ENCODE measurements at regions not wholly inside any gene's neighbourhood (a gene's known extent, or its start where the extent isn't known, plus 50 kb on each side); places are given as distances from the start of the nearest gene placed in this dataset.
"Not testable (repeated sequence)": the region's sequence is repeated elsewhere in the genome, so short reads cannot be mapped to it uniquely, and the experiment has no call there.

DNA sequence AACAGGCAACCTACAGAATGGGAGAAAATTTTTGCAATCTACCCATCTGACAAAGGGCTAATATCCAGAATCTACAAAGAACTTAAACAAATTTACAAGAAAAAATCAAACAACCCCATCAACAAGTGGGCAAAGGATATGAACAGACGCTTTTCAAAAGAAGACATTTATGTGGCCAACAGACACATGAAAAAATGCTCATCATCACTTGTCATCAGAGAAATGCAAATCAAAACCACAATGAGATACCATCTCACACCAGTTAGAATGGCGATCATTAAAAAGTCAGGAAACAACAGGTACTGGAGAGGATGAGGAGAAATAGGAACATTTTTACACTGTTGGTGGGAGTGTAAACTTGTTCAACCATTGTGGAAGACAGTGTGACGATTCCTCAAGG lies 321.6 kb downstream of the RPLP1 start:
- not testable (repeated sequence) for DNase-seq

DNA sequence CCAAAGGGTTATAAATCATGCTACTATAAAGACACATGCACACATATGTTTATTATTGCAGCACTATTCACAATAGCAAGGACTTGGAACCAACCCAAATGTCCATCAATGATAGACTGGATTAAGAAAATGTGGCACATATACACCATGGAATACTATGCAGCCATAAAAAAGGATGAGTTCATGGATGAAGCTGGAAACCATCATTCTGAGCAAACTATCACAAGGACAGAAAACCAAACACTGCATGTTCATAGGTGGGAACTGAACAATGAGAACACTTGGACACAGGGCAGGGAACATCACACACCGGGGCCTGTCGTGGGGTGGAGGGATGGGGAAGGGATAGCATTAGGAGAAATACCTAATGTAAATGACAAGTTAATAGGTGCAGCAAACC lies 322.1 kb downstream of the RPLP1 start:
- not testable (repeated sequence) for DNase-seq

DNA sequence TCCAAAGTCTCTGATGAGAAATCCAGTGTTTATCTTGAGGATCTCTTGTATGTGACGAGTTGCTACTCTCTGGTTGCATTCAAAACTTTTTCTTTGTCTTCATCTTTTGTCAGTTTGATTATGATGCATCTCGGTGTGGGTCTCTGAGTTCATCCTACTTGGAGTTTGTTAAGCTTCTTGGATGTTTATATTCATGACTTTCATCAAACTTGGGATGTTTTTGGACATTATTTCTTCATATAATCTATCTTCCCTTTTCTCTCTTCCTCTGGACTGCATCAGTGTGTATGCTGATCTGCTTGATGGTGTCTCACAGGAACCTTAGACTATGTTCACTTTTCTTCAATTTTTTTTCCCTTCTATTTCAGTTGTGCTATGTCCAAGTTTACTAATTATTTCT lies 320.4 kb downstream of the TLE3 start:
- DNase-seq = no peak

DNA sequence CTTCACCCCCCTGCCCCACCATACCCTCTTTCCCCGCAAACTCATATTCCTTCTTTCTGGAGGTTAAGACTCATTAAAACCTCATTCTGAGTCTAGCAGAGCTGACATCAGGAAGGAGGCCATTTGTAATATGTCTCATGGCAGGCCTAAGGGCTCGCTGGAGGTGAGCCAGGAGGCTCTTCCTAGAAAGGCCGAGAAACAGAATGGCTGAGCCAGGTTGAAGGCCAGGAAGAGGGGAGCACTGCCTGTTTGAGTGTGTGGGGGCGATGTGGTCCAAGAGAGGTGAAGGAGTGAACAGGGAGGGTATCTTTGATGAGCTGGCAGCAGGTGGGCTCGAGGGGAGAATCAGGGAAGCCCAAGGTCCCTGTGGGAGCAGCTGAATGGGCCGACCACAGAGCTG lies 317.3 kb downstream of the TLE3 start:
- DNase-seq = no peak

DNA sequence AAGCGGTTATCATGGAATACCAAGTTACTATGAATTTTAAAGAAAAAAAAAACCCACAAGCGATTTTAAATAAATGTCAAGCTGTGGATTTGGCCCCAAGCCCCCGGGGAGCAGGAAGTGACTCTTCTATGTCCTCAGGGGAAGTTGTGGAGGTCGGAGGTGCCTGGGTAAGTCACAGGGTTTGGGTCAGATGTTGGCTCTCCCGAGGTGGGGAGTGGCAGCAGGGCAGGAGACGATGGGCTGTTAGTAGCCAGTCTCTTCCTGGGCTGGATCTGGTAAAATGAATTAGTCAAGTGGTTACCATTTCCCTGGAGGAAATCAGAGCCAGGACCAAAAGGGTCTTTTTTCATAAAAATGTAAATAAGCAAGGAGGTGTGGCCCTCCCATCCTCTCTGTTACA lies 316.7 kb downstream of the TLE3 start:
- DNase-seq = no peak

DNA sequence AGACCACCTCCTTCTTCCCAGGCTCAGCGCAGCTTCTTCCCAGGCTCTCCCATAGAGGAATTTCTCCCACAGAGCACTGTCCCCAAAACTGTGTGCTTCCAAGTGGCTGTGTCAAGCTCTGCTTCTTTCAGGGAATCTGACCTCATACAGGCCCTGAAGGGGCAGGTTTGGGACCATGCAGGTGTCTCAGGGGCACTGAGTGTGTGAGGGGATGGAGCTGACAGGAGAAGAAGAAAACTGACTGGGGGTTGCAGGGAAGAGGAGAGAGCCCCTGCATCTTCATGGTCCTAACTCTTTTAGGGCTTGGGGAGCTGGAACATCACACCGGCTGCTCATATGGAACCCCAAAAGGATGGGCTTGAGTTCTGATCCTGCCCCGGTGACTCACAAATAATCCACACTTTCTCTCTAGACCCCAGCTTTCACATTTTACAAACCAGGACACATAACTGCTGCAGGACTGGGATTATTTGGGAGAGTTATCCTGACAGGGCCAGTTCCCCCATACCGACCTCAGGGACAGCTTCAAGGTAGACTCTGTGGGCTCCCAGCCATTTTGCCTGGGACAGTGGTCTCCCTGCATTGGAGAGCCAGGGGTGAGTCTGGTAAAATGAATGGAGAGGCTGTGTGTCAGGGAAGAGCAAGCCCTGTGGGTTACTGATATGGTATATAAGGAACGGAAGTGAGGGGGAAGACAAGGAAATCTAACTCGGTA lies 316.1 kb downstream of the TLE3 start:
- DNase-seq = no peak

DNA sequence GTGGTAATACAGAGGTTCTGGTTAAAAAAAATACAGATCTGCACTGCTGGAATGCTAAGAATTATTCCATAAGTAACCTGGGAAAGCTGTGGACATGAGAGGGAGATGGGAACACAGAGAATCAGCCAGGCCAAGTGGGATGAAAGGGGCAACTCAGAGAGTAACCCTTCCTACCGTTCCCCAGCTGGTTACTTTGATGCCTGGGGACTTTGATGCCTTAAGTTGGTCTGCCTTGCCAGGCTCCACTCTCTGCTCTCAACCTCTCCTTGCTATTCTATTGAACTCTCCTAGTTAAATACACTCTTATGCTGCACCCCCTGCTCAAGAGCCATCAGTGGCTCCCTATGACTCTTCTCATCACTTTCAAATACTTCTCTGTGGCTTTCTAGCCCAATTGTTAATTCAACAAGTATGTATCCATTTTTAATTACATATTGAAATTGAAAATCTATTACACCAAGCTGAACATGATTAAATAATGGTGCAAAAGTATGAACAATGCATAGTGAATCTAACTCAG lies 315.5 kb downstream of the TLE3 start:
- DNase-seq = no peak

DNA sequence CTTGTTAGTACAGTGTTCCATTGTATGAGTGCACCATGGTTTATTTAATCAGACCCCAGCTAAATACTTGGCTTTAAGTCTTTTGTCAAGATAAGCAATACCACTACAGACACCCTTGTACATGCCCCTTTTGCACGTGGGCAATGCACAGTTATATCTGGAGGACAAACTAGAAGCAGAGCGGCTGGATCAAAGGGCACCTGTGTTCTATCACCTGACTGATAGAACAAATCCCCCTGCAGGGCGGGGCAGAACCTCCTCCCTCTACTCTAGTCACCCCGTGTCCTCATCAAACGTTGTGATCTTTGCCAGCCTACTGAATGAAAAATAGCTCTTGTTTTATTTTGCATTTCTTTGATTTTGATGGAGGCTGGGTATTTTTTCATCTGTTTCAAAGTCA lies 314.9 kb downstream of the TLE3 start:
- DNase-seq = no peak

DNA sequence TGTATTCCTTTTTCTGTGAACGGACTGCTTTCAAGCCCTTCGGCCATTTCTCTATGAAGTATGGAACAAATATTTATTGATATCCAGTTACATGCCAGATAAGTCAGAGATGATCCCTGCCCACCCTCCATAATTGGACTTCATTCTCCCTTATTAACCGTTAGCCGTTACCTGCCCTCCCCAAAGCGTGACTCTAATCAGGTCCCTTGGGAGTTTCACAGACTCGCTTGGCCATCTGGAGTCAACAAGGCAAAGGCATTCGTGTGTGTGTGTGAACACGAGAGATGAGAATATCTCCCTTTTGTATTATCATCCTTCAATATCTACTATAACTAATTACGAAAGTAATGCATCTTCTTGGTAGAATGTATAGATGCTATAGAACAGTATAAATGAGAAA lies 314.5 kb downstream of the TLE3 start:
- DNase-seq = no peak

DNA sequence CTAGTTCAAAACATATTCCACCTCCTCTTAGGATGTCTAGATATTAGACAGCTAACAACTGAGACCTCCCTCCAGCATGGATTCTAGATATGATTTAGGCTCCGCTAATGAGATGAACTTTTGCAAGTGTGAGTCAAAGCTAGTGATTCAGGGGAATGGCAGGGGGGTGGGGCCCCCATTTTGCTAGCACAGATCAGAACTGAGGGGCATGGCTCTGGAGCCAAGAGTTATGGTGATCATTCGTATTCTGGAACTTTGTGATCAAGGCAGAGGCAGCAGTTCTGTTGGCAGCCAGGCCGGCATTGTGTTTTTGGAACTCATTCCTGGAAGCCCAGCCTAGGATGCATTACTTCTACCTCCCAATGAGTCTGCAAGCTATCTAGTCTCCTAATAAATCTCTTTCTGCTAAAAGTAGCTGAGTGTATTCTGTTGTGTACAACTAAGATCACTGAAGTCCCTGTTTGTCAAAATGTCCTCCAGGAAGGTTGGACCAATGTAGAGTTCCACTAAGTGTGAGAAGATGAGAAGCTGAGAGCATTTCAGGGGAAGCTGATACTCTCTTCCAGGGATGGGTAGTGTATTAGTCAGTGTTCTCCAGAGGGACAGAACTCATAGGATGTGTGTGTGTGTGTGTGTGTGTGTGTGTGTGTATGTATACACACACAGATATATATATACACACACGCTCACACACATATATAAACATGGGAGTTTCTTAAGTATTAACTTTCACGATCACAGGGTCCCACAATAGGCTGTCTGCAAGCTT lies 312.7 kb downstream of the TLE3 start:
- no peak for DNase-seq

DNA sequence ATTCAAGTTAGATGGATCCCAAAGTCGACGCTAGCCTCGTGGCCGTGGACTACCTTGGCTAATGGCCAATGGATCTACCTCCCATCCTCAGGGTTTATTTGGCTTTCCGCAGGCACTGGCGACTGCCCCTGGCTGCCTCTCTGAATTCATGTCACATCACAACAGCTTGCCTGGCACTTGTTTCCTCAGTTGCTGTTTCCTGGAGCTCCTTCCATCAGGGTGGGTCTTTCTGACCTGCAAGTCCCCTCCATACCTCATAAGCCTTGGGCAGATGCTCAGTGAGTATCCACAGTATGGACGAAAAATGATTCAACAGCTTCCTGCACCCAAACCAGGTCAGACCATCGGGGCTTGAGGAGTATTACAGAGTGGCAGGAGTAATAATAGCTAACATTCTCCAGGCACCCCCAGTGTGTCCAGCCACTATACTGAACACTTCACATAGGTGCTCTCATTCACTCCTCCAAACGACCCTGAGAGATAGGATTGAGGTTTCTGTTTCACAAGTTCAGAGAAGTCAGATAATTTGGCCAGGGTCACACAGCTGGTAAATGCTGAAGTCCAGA lies 311.5 kb downstream of the TLE3 start:
- DNase-seq = no peak

DNA sequence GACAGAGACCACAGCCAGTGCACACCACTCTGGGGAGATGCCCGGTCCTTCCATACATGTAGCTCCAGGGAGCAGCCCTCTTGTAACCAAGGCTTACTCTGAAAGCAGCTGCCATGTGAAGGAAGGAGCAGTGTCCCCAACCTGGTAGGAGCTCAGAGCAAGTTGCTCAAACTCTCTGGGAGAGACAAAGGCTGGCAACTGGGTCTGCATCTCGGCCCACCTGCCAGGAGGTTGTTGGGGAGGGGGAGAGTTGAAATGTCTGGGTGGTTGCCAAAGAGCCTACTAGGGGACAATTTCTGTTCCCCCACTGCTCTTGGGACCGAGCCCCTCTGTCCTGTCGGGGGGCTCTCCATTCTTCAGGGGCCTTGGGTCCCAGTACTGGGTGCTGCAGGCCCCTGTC lies 309.9 kb downstream of the TLE3 start:
- DNase-seq = no peak

DNA sequence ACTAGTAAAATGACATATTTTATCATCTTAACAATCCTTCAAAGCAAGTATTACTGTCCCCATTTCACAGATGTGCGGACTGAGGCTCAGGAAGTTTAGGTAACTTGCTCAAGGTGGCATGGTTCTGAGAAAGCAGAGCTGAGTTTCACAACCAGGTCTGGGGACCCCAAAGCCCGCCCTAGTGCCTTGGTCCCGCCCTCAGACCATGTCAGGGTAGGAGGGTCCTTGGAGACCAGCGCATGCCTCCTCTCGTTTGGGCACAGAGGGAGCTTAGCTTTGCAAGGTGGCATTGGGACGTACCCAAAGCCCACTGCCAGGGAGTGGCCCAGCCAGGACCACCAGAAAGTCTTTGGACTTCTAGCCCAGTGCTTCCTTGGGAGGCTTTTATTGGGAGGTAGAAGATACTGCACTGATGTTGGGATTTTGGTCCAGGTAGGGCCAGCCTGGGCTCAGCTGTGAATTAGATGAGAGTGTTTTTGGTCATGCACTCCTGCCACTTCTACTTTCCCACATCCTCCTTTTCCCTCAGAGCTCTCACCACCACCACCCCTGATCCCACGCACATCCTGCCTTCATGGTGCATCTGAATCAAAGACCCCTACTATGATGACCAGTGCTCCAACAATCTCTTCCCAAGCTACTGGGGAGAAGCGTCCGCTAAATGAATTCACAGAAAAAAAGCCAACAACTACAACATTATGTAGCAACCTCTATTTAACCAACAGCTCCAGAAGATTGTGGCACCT lies 307.9 kb downstream of the TLE3 start:
- no peak for DNase-seq

DNA sequence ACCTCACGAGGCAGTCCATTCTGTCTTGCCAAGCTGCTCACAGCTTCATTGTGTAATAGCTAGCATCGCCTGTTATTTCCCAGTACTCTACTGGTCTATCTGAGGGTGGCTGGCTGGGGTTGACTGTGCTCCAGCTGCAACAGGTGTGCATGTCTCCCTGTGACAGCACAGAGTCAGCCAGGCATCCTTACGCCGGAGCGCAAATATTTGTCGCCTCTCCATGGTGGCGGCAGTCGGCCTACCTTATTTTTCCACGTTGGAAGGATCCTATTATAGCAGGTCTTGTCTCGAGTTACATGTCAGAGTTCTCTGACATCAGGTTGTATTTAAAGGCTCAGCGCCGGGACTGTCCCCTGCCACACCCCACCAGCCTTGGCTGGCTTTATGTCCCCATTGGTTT lies 307.1 kb downstream of the TLE3 start:
- DNase-seq = no peak

DNA sequence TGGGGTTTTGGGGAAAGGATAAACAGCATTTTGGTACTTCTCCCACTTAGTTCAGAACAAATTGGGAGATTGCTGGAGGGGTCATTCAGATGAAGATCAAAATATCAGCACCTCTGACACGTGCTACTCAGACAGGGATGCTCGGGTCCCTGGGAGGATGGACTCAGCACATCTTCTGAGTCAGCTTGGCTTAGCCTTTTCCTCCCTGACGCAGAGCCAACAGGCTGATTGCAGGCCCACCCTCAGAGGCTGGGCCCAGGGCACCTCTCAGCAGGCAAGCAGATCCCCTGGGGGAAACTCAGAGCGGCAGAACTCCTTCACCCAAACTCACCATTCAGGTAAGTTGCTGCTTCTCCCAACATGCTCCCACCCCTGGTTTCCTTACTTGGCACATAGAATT lies 304.9 kb downstream of the TLE3 start:
- no peak for DNase-seq

DNA sequence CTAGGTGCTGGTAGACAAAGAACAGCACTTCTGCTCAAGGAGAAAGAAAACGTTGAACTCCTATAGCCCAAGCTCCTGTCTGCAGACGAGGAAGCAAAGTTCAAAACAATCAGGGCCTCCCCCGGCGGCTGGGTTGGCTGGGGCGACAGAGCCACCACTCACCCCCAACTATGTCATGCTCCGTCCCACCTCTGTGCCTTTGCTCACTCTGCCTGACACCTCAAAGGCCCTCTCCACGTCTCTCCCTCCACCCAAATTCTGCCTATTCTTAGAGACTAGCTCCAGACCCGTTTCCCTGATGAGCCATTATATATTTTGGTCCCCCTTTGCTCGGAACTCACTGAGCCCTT lies 304.3 kb downstream of the TLE3 start:
- DNase-seq = no peak

DNA sequence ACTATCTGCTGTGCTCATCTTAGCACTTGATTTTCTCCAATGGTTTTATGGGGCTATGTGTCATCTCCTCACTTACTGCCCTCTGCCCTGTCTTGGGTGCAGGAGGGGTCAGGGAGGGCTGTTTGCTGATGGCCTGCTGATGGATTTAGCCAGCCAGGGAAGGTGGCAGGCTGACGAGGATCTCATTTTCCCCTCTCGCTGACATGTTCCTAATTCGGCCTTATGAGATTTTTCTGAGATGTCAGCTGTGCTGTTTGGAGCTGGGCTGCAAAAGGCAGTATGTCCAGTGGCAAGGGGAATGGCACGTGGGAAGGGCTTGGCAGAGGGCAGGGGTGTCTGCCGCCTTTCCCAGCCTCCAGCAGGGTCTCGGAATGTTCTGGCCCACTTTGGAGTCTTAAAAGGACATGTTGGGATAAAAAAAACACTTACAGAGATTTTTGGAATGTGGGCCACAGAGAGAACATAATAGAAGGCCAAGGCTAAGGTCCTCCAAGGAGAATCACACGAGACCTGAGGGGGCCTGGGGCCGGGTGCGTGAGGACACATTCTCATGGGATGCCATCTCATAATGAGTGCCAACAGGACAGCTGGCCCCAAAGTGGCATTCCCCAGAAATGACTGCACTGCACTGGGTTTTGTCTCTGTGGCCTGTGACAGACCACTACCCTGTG lies 303.8 kb downstream of the TLE3 start:
- no peak for DNase-seq

DNA sequence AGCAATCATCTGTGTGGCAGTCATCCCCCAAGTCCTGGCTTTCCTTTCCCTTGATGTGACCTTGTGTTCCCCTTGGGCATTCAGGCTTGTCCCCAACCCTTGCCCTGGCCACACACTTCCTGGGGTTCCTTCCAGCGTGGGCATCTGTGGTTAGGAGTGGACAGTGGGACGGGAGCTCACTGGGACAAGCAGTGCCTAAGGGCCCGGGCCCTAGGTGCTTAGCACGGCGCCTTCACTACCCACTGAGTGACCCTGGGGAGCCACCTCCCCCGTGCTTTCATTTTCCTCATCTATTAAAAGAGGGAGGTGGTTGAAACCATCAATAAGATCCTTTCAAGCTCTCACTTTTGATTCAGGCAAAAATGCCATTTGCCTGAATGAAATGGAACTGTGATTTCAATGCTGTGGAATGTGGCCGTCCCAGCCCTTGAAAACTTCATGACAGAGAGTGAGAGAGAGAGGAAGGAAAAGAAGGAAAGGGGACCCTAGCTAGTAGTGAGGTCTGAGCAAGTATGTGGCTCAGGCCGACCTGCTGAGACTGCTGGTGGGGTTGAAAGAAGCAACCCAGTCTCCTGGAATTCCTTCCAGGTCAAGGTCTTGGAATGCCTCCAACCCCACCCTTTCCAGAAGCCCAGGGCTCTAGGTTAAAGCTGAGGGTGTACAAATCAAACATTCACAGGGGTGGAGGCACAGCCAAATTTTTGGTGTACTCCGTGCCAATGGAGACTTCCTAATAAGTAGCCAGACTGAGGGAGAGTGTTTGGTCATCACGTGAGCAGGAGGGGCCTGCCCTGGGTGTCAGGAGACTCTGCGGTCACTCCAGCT lies 302.9 kb downstream of the TLE3 start:
- no peak for DNase-seq

DNA sequence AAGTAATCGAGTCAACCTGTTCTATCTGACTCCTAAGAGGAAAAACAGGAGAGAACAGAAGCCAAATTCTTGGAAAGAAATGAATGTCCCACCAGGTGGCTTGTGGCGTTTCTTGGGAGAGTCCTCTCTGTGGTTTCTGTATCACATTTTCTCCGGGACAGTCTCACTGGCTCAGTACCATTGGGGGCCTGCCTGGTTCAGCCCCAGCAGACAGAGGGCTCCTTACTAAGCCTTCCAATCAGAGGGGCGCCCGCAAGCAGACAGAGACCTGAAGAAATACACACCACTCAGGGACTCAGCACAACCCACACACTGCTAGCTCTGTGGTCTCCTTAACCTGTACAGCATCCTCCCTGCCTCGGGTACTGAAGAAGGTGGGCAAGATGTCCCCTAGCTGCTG lies 302.1 kb downstream of the TLE3 start:
- no peak for DNase-seq

DNA sequence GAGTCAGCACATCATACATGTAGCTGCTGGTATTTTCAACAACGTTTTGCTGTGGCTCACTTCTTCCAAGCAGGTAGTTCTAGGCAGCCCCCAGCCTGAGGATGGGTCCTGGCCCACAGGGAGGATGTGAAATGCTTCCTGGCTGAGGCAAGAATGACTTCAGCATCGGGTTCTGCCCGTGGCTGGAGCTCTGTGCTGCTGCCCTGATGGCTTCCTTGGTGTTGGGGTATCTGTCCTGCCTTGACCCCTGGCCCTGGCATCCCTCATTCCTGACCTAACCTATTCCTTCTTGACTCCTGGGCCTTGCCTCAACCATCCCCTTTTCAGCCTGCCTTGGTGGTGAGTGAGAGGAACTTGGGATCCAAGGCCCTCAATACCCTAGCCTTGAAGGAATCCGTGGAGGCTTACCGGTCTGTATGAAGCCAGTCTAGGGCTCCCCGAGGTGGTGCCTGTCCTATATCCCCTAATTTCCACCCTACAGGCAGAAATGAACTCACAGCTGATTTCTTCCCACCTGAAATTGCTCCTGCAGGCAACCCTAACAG lies 300.6 kb downstream of the TLE3 start:
- no peak for DNase-seq

DNA sequence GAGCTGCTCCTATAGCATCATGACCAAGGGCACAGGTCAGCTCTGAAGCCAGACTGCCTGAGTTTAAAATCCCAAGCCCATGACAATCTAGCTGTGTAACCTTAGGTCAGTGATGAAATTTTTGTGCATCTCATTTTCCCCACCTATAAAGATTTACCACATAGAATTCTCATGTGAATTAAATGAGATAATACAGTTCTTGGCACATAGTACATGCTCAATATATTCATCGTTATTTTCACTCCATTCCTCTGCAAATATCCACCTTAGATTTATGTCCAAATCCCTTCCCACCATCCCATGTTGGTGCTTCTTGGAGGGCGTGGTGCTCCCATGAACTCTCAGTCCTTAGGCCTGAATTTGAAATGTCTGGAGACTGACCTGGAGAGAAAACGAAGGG lies 300.1 kb downstream of the TLE3 start:
- DNase-seq = no peak
